HG02759 (cell line): ENCODE measurements at regions not wholly inside any gene's neighbourhood (a gene's known extent, or its start where the extent isn't known, plus 50 kb on each side); places are given as distances from the start of the nearest gene placed in this dataset.

ENCODE experiments used
- ATAC-seq: cut with Tn5 transposase; IDR thresholded peaks from one replicate; pipeline ENCODE4 v1.9.1; 2021; ENCODE audit warnings: mild to moderate bottlenecking, moderate library complexity; ENCODE audit not compliant: unreplicated experiment

DNA sequence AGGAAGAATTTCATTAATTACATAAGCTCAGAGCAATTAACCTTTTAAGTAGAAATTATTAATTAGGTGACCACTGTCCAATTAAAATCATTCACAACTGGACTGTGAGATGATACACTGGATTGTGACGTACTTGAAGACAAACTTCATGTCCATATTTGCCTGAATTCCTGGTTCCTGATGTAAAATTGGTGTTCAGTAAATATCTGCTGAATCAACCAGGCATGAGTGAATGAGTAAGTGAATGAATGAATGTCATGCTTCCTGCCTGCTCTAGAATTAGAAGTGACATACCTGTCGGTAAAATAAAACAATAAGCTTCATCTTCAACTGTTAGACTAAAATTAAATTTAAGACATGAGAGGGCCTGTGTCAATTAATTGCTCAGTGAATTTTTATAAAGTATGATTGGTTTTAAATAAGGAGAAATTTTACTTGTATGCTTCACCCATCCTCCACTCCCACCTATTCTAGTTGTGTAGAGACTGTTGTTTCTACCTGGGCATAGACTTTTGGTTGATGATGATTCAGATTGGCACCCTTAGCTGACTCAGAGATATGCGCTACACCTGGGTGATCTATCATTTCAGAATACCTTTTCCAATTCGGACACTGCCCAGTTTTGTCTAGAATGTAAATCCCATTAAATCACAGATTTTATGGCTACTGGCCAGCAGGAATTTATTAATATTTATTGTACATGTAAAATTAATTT lies 56.9 kb upstream of the PTGS2 start:
- ATAC-seq = no peak

DNA sequence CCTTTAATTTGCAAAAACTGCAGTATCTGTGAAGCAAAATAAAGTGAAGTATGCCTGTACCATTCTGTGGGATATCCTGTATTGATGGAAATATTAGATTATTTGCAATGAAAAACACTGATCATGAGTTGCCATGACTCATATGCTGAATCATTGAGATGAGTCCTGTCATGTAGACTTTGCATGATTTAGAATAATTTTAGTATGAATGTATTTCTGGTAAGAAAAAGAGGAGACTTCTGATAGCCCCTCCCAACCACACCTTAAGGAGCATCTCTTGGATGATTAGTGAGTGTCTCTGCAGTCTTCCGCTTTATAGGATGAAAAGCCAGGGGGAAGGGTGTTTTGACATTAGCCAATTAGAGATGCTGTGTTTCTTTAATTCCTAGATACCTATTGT lies 55.2 kb upstream of the PTGS2 start:
- no peak for ATAC-seq

DNA sequence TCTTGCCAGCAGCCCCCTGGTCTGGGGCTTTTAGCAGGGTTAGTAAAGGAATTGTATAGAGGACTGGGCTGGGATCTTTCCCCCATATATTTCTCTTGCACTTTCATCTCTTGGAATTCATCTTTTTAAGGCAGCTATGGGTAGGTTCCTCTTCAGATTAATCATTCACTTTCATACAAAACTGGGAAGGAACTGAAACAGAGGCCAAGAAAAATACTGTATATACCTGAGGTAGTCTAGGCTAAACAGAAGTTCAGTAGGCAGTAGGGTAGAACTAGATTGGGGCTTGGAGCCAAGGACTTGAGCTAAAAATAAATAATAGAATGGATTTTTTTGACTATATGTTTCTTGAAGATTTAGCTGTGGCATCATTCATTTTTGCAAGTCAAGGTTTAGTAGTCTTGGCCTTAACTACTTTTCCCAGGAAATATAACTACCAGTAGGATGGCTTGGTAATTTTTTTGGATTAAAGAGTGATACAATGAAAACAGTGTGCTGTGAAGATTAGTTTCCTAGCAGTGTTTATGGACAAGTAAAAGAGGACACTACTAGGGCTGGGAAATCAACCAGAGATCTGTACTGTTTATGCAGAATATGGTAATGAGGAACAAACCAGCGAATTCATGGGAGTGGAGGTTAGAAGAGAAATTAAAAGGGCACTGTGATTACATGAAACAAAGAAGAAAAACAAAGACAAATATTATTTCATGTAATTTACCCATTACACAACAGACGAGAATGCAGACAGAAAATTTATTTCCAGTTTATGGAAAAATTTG lies 50.9 kb upstream of the PTGS2 start:
- ATAC-seq = no peak
